AG09309 (cell line): ENCODE measurements at regions not wholly inside any gene's neighbourhood (a gene's known extent, or its start where the extent isn't known, plus 50 kb on each side); places are given as distances from the start of the nearest gene placed in this dataset.

Experiments
- DNase-seq: peaks from one replicate; pipeline ENCODE4 v3.0.0-alpha.2; 2010; ENCODE audit warnings: low read depth
- H3K4me3 ChIP-seq: 2 replicates; pipeline ENCODE4 v1.5.1; 2011; ENCODE audit warnings: mild to moderate bottlenecking, low read depth, low read length, moderate library complexity; ENCODE audit not compliant: control insufficient read depth
- TF ChIP-seq, protein P1 (sequence below): IDR thresholded peaks from 2 replicates; pipeline ENCODE4 v1.5.1; 2011; ENCODE audit warnings: mild to moderate bottlenecking, low read depth, low read length, inconsistent platforms; ENCODE audit not compliant: insufficient read depth, control insufficient read depth; ENCODE audit errors: missing control alignments

DNA sequence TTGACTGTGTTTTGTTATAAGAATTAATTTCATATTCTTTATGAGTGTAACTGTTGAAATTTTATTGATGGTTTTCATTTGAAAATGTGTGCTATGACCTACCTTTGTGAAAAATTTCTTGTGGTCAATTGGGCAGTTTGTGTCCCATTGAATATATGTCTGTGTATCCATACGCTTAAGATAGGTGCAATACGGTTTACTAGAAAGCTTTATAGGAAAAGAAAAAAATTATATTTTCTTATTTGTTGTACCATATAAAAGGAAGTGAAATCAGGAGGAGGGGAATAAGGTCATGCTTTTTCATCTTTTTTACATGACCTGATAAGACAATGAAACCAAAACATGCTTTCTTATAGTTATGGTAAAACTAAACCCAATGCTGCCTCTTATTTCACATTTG lies 807.7 kb downstream of the USP25 start:
- peak overlapping the region; percentile 17 for H3K4me3 ChIP-seq
- TF ChIP-seq, protein P1, sequence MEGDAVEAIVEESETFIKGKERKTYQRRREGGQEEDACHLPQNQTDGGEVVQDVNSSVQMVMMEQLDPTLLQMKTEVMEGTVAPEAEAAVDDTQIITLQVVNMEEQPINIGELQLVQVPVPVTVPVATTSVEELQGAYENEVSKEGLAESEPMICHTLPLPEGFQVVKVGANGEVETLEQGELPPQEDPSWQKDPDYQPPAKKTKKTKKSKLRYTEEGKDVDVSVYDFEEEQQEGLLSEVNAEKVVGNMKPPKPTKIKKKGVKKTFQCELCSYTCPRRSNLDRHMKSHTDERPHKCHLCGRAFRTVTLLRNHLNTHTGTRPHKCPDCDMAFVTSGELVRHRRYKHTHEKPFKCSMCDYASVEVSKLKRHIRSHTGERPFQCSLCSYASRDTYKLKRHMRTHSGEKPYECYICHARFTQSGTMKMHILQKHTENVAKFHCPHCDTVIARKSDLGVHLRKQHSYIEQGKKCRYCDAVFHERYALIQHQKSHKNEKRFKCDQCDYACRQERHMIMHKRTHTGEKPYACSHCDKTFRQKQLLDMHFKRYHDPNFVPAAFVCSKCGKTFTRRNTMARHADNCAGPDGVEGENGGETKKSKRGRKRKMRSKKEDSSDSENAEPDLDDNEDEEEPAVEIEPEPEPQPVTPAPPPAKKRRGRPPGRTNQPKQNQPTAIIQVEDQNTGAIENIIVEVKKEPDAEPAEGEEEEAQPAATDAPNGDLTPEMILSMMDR: no peak
- no peak for DNase-seq

GRCh38 chr21:16538405-16538804 lies 808.6 kb downstream of the USP25 start:
- no peak overlapping the region for H3K4me3 ChIP-seq
- no peak for DNase-seq
- TF ChIP-seq, protein P1: no peak

- TF ChIP-seq, protein P1: no peak
- no peak for DNase-seq
- H3K4me3 ChIP-seq: no peak overlapping the region
These were observed 809.2 kb downstream of the USP25 start for GRCh38 chr21:16538936-16539440.

GRCh38 chr21:16540966-16541727 lies 811.4 kb downstream of the USP25 start:
- TF ChIP-seq, protein P1: no peak
- no peak for DNase-seq
- H3K4me3 ChIP-seq: no peak overlapping the region

- DNase-seq: no peak
- H3K4me3 ChIP-seq: no peak overlapping the region
- TF ChIP-seq, protein P1: no peak
These were observed 820.3 kb downstream of the USP25 start for GRCh38 chr21:16550118-16550517.

GRCh38 chr21:16550917-16551741 lies 821.3 kb downstream of the USP25 start:
- no peak overlapping the region for H3K4me3 ChIP-seq
- no peak for DNase-seq
- TF ChIP-seq, protein P1: no peak
